Activated B cell treated with CpG ODN at 0.5 μM for 24 hours (primary cell): ENCODE measurements at regions not wholly inside any gene's neighbourhood (a gene's known extent, or its start where the extent isn't known, plus 50 kb on each side); places are given as distances from the start of the nearest gene placed in this dataset.

ENCODE experiments used
- ATAC-seq: fragments of 200-7000 bp; cut with Tn5 transposase; one replicate; pipeline ENCODE4 v1.10.0; 2021; ENCODE audit warnings: low read depth, mild to moderate bottlenecking, moderate library complexity
- CTCF ChIA-PET: fragments of 350-600 bp; sonication (Branson Sonifier 250); formaldehyde crosslinking; loops from one replicate; lab custom pipeline; 2021; ENCODE audit warnings: antibody characterized with exemption; lab: Charles Lee
- POLR2A ChIA-PET: fragments of 350-600 bp; sonication (Branson Sonifier 250); formaldehyde crosslinking; loops from one replicate; lab custom pipeline; 2021; ENCODE audit warnings: antibody characterized with exemption; lab: Charles Lee
- DNase-seq: peaks from one replicate; pipeline ENCODE4 v3.0.0; 2022
- H3K27ac Mint-ChIP-seq: one replicate; pipeline ENCODE4 v1.8.0; 2020; ENCODE audit warnings: mixed read lengths
- H3K27me3 Mint-ChIP-seq: one replicate; pipeline ENCODE4 v1.8.0; 2021; ENCODE audit warnings: mixed read lengths
- H3K36me3 Mint-ChIP-seq: one replicate; pipeline ENCODE4 v1.8.0; 2021; ENCODE audit warnings: low read depth, mixed read lengths
- H3K4me1 Mint-ChIP-seq: one replicate; pipeline ENCODE4 v1.8.0; 2021; ENCODE audit warnings: mixed read lengths
- H3K4me3 Mint-ChIP-seq: one replicate; pipeline ENCODE4 v1.8.0; 2020; ENCODE audit warnings: mild to moderate bottlenecking, mixed read lengths
- H3K9me3 Mint-ChIP-seq: one replicate; pipeline ENCODE4 v1.8.0; 2020; ENCODE audit warnings: mixed read lengths
- intact Hi-C: fragments of 100-400 bp; cut with micrococcal nuclease; formaldehyde crosslinking; loops from one replicate; pipeline ENCODE4 v1.15.1; 2024
- TF ChIP-seq, protein P1 (sequence below): fragments of 200-600 bp; IDR thresholded peaks from one replicate; pipeline ENCODE4 v1.8.0; 2022; ENCODE audit warnings: antibody characterized with exemption, mild to moderate bottlenecking

DNA sequence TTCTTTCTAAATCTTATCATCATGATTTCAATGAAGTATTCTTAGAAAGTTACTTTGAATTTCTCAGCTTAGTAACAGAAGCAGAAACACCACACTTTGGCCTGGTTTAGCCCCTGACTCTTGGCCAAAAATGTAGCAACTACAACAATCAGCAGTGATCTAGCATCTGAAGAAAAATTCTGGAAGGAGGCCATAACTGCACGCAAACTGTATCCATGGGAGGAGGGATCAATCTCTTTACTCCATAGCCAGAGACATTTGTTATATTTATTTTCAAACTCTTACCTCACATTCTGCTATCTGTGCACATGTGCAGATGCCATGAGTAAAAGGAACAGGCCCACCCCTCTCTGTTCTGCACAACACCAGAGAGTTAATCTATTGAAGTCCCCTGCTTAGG is 251.0 kb upstream of the P2RY1 start:
- no peaks in the 10 kb centered on the region for H3K4me1 Mint-ChIP-seq
- ChIA-PET POLR2A (no interaction called here), CTCF (no interaction called here)
- no peaks in the 10 kb centered on the region for H3K27me3 Mint-ChIP-seq
- TF ChIP-seq, protein P1, sequence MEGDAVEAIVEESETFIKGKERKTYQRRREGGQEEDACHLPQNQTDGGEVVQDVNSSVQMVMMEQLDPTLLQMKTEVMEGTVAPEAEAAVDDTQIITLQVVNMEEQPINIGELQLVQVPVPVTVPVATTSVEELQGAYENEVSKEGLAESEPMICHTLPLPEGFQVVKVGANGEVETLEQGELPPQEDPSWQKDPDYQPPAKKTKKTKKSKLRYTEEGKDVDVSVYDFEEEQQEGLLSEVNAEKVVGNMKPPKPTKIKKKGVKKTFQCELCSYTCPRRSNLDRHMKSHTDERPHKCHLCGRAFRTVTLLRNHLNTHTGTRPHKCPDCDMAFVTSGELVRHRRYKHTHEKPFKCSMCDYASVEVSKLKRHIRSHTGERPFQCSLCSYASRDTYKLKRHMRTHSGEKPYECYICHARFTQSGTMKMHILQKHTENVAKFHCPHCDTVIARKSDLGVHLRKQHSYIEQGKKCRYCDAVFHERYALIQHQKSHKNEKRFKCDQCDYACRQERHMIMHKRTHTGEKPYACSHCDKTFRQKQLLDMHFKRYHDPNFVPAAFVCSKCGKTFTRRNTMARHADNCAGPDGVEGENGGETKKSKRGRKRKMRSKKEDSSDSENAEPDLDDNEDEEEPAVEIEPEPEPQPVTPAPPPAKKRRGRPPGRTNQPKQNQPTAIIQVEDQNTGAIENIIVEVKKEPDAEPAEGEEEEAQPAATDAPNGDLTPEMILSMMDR, result no peak
- ATAC-seq (no peak), DNase-seq (no peak)
- H3K27ac Mint-ChIP-seq, result no peak overlapping the region
- H3K4me3 Mint-ChIP-seq, result no peak overlapping the region
- intact Hi-C loops, result no loop called here
- H3K9me3 Mint-ChIP-seq, result no peaks in the 10 kb centered on the region
- no peaks in the 10 kb centered on the region for H3K36me3 Mint-ChIP-seq

DNA sequence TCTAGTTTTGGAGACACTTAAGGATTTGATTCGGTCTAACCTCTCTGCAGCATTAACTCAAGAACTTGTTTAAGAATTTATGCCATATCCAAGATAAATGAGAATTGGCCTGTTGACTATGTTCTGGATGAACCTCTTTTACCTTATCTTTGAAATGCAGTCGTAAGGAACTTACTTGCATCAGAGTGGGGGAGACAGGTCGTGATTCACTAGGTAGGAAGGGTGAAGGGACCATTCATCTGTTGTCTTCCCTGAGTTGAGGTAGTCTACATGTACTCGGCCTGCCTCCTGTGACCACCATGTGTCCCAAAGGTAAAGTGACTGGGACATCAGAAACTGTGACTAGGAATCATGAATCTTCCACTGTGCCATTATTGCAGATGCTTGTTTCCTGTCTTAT is 248.0 kb upstream of the P2RY1 start:
- TF ChIP-seq, protein P1, result no peak
- H3K27ac Mint-ChIP-seq, result no peak overlapping the region
- H3K27me3 Mint-ChIP-seq, result no peaks in the 10 kb centered on the region
- intact Hi-C loops, result no loop called here
- no peaks in the 10 kb centered on the region for H3K9me3 Mint-ChIP-seq
- ATAC-seq (no peak), DNase-seq (no peak)
- H3K4me3 Mint-ChIP-seq, result no peak overlapping the region
- ChIA-PET POLR2A (no interaction called here), CTCF (no interaction called here)
- H3K36me3 Mint-ChIP-seq, result no peaks in the 10 kb centered on the region
- peaks cover under 1% of the 10 kb centered on the region for H3K4me1 Mint-ChIP-seq

DNA sequence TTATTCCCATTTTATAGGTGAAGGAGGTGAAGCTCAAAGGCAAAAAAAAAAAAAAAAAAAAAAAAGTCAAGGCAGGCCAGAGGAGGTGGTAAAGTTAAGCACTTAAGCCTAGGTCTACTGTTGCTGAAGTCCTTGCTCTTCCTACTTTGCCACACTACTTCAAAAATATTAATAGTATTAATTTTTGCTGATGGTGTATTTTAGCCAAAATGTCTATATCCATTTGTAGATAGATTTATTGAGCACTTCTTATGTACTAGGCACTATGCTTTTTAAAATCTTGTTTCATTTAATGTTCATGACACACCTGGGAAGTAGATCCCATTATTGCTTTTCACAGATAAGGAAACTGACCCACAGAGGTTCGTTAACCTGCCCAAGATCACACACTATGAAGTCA is 247.1 kb upstream of the P2RY1 start:
- peaks cover 3% of the 10 kb centered on the region for H3K4me1 Mint-ChIP-seq
- no peaks in the 10 kb centered on the region for H3K36me3 Mint-ChIP-seq
- H3K4me3 Mint-ChIP-seq, result no peak overlapping the region
- ChIA-PET POLR2A (interaction anchor here (0.6 kb wide), 1 partner anchor 152 kb away, joined by 3 read pairs; no protein-coding TSS in a partner anchor), CTCF (no interaction called here)
- H3K9me3 Mint-ChIP-seq, result no peaks in the 10 kb centered on the region
- DNase-seq (no peak), ATAC-seq (no peak)
- H3K27me3 Mint-ChIP-seq, result no peaks in the 10 kb centered on the region
- intact Hi-C loops, result no loop called here
- H3K27ac Mint-ChIP-seq, result no peak overlapping the region
- TF ChIP-seq, protein P1, result no peak

DNA sequence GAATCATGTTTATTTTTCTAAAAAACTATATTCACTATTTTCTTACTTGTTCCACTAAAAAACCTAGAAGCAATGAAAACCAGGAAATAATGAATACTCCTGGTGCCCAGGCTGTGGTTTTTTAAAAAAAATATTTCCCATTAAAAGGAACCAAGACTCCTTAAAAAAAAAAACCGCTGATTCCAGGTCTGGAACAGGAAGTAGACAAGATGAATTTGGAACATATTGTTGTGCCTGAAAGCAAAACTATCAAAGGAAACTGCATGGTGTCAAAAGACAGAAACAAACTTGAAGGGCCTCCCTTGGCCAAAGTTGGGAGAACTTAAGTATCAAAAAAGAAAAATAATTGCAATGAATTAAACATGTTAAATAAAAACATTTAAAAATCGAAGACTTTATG is 245.3 kb upstream of the P2RY1 start:
- ATAC-seq, result no peak
- Mint-ChIP-seq H3K27ac (no peak overlapping the region), H3K9me3 (peaks cover 4% of the 10 kb centered on the region), H3K36me3 (no peaks in the 10 kb centered on the region), H3K4me1 (peaks cover 7% of the 10 kb centered on the region), H3K4me3 (no peak overlapping the region), H3K27me3 (no peaks in the 10 kb centered on the region)
- DNase-seq, result no peak
- ChIA-PET POLR2A (no interaction called here), CTCF (no interaction called here)
- TF ChIP-seq, protein P1, result no peak
- intact Hi-C loops, result loop anchor here (10.0 kb wide), 1 partner anchor 575 kb away; the partner anchor contains the start of gene RAP2B

DNA sequence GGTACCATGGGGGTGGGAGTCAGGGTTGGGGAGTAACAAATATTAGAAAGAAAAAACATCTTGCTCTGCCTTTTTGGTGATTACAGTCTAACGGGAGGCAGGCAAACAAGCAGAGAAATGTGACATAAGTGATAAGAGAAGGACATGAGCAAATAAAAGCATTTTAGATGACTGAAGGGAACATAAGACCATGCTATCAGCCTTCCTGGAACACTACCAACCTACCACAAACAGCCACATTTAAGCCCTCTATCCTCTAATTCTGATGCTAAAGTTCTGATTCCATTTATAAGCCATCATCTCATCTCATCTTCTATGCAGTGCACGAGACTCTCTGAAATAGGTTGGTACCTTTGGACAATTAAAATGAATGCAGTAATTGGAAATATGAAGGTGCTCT is 243.4 kb upstream of the P2RY1 start:
- peaks cover 4% of the 10 kb centered on the region for H3K9me3 Mint-ChIP-seq
- no peaks in the 10 kb centered on the region for H3K36me3 Mint-ChIP-seq
- H3K4me3 Mint-ChIP-seq, result no peak overlapping the region
- TF ChIP-seq, protein P1, result no peak
- H3K27me3 Mint-ChIP-seq, result no peaks in the 10 kb centered on the region
- no peak for ATAC-seq
- ChIA-PET CTCF (no interaction called here), POLR2A (no interaction called here)
- no peak overlapping the region for H3K27ac Mint-ChIP-seq
- DNase-seq, result no peak
- intact Hi-C loops, result loop anchor here (10.0 kb wide), 1 partner anchor 573 kb away; the partner anchor contains the start of gene RAP2B
- peaks cover 19% of the 10 kb centered on the region for H3K4me1 Mint-ChIP-seq
